ENCODE measurements at regions not wholly inside any gene's neighbourhood (a gene's known extent, or its start where the extent isn't known, plus 50 kb on each side); places are given as distances from the start of the nearest gene placed in this dataset.

DNA sequence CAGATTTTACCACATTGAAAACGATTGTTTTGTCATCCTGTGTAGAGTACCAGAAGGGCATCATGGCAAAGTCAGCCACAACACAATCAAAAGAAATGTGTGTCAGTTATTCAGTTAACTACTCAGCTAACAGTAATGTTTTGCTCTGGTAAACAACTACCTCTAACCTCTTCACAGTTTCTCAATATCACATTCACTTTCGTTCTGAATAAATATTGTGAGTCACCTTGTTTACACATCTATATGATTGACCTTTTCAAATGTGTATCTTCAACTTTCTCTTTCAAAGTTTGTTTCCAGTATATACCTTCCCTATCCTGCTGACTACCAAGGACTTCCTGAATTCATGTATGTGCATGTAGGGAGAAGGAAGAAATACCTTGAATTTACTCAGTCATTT lies 216.6 kb upstream of the UFL1 start:
- TF ChIP-seq CTCF (IDR thresholded peaks at IDR 0.05; ENCODE audit: low read depth, low read length, missing input control) (no peak), YY1 (IDR thresholded peaks at IDR 0.05) (no peak), TAF1 (conservative IDR thresholded peaks at IDR 0.05) (no peak), RXRA (IDR thresholded peaks at IDR 0.05) (no peak), JUND (IDR thresholded peaks at IDR 0.05) (no peak), FOXA1 (IDR thresholded peaks at IDR 0.05) (no peak), RAD21 (IDR thresholded peaks at IDR 0.05) (no peak), EGR1 (IDR thresholded peaks at IDR 0.05; ENCODE audit: low read depth in 2 of 2) (no peak), GABPA (IDR thresholded peaks at IDR 0.05 in 1 of 2, conservative IDR thresholded peaks at IDR 0.05 in 1 of 2) (no peak)
- TF ChIP-seq, protein P1, sequence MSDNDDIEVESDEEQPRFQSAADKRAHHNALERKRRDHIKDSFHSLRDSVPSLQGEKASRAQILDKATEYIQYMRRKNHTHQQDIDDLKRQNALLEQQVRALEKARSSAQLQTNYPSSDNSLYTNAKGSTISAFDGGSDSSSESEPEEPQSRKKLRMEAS (IDR thresholded peaks at IDR 0.05), result no peak
- TF ChIP-seq, protein P2, sequence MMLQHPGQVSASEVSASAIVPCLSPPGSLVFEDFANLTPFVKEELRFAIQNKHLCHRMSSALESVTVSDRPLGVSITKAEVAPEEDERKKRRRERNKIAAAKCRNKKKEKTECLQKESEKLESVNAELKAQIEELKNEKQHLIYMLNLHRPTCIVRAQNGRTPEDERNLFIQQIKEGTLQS (IDR thresholded peaks at IDR 0.05), result no peak
- TF ChIP-seq, protein P3, sequence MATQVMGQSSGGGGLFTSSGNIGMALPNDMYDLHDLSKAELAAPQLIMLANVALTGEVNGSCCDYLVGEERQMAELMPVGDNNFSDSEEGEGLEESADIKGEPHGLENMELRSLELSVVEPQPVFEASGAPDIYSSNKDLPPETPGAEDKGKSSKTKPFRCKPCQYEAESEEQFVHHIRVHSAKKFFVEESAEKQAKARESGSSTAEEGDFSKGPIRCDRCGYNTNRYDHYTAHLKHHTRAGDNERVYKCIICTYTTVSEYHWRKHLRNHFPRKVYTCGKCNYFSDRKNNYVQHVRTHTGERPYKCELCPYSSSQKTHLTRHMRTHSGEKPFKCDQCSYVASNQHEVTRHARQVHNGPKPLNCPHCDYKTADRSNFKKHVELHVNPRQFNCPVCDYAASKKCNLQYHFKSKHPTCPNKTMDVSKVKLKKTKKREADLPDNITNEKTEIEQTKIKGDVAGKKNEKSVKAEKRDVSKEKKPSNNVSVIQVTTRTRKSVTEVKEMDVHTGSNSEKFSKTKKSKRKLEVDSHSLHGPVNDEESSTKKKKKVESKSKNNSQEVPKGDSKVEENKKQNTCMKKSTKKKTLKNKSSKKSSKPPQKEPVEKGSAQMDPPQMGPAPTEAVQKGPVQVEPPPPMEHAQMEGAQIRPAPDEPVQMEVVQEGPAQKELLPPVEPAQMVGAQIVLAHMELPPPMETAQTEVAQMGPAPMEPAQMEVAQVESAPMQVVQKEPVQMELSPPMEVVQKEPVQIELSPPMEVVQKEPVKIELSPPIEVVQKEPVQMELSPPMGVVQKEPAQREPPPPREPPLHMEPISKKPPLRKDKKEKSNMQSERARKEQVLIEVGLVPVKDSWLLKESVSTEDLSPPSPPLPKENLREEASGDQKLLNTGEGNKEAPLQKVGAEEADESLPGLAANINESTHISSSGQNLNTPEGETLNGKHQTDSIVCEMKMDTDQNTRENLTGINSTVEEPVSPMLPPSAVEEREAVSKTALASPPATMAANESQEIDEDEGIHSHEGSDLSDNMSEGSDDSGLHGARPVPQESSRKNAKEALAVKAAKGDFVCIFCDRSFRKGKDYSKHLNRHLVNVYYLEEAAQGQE (IDR thresholded peaks at IDR 0.05), result no peak
